Duodenal mucosa (tissue), 2 donors: ENCODE measurements at regions not wholly inside any gene's neighbourhood (a gene's known extent, or its start where the extent isn't known, plus 50 kb on each side); places are given as distances from the start of the nearest gene placed in this dataset.

Experiments
- H3K27ac ChIP-seq: one replicate; pipeline ENCODE4 v1.7.0; 2013; ENCODE audit warnings: low read depth, low read length
- H3K27me3 ChIP-seq, 2 donors: one replicate each; pipeline ENCODE4 v1.7.0; 2013; ENCODE audit warnings: low read length in 2 of 2, control low read depth in 1 of 2; ENCODE audit not compliant: insufficient read depth in 2 of 2, control insufficient read depth in 1 of 2
- H3K36me3 ChIP-seq, 2 donors: one replicate each; pipeline ENCODE4 v1.7.0; 2013; ENCODE audit warnings: low read length in 2 of 2, control low read depth in 1 of 2; ENCODE audit not compliant: insufficient read depth in 2 of 2, control insufficient read depth in 1 of 2
- H3K4me1 ChIP-seq, 2 donors: one replicate each; pipeline ENCODE4 v1.7.0; 2013; ENCODE audit warnings: low read length in 2 of 2, control low read depth in 1 of 2; ENCODE audit not compliant: insufficient read depth in 2 of 2, control insufficient read depth in 1 of 2
- H3K4me3 ChIP-seq, 2 donors: one replicate each; pipeline ENCODE4 v1.7.0; 2013; ENCODE audit warnings: low read length in 2 of 2, low read depth in 1 of 2
- H3K9ac ChIP-seq, 2 donors: one replicate each; pipeline ENCODE4 v1.7.0; 2013; ENCODE audit warnings: low read length in 2 of 2, low read depth in 1 of 2
- H3K9me3 ChIP-seq, 2 donors: one replicate each; pipeline ENCODE4 v1.7.0; 2013; ENCODE audit warnings: low read length in 2 of 2, control low read depth in 1 of 2; ENCODE audit not compliant: control insufficient read depth in 1 of 2

DNA sequence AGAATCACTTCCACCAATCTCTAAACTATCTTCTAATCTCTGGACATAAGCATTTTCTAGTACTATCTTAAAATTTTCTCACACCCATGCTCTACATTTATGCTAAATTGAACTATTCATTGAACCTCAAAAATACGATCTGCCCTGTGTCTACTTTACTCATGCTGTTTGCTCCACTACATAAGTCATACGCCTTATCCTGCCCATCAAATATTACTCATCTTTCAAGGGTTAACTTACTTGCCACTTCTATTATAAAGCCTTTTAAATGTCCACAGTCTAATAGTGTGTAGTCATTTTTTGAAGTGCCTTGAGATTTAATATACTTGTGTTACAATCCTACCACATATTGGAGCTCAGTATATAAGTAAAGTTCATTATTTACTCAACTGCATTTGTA lies 727.7 kb upstream of the SLIT2 start:
- Histone ChIP-seq H3K9me3 (peaks cover 4 to 6% of the 10 kb centered on the region in 2 donors), H3K27me3 (no peaks in the 10 kb centered on the region), H3K4me1 (no peaks in the 10 kb centered on the region), H3K36me3 (no peaks in the 10 kb centered on the region), H3K27ac (no peak overlapping the region), H3K4me3 (no peak overlapping the region), H3K9ac (no peak overlapping the region)

- Histone ChIP-seq H3K27ac (no peak overlapping the region), H3K36me3 (no peaks in the 10 kb centered on the region), H3K4me3 (no peak overlapping the region), H3K4me1 (no peaks in the 10 kb centered on the region), H3K27me3 (no peaks in the 10 kb centered on the region), H3K9ac (no peak overlapping the region), H3K9me3 (peaks cover 11 to 12% of the 10 kb centered on the region in 2 donors)
Measured at GRCh38 chr4:19522966-19523365, 728.7 kb upstream of the SLIT2 start.

DNA sequence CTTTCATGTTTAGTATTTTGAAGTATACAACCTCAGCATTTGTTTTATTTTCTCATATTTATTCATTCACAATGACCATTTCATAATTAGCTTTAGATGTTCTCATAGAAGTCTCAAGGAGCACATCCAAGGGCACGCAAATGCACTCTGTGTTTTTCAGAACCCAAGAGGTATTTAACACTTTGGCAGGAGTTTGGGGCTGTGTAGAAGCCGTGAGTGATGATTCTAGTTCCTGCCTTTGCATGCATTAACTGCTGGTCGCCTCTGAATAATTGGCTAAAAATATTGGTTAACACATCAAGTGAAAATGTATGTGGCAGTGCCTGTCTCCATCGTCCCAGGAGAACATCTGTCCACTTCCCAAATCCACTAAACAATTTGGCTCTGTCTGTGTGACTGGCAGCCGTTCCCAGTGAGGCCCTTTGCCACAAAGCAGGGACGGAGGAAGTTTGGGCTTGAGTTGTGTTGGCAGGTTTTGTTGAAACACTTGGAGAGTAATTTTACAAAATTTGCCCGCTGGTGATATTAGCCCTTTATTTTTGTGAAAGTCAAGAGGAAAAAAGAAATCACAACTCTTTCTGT lies 730.7 kb upstream of the SLIT2 start:
- Histone ChIP-seq H3K4me1 (no peaks in the 10 kb centered on the region), H3K36me3 (no peaks in the 10 kb centered on the region), H3K9ac (no peak overlapping the region)

DNA sequence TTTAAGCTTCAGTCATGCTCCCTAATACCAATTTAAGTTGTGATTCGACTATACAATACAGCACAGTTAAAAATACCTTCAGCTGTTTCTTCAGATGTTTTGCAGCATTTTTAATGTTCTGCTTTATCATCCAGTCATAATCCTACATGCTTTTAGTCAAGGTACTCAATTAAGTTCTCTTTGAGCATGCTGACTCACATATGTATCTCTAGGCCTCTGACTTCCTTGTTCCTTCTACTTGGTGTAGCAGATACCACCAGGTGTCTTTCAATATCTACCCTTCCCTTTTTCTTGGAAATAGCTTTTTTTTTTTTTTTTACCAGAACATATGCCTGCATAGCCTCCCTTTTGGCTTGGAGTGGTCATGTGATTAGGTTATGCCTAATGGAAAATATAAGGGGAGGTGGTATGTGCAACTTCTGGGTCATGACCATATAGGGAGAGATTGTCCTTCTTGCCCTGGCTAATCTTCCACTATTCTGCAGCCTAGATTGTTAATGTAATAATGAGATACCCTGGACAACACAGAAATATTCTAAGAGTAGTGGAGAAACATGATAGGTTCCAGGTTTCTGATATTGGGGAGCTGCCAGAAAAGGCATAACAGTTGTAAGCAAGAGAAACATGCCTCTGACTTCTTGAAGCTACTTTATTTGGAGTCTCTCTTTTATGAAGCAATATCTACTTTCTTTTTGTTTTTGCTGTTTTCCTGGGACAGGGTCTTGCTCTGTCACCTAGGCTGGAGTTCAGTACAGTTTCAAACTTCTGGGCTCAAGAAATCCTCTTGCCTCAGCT lies 737.2 kb upstream of the SLIT2 start:
- Histone ChIP-seq H3K36me3 (no peaks in the 10 kb centered on the region), H3K4me3 (no peak overlapping the region), H3K9ac (no peak overlapping the region), H3K27me3 (no peaks in the 10 kb centered on the region), H3K9me3 (peaks cover 11 to 12% of the 10 kb centered on the region in 2 donors), H3K4me1 (no peaks in the 10 kb centered on the region), H3K27ac (no peak overlapping the region)

More for the DNA sequence above, 730.7 kb upstream of the SLIT2 start:
- peaks cover 12% of the 10 kb centered on the region in 2 donors for H3K9me3 ChIP-seq
- H3K27ac ChIP-seq: no peak overlapping the region
- H3K4me3 ChIP-seq: no peak overlapping the region
- H3K27me3 ChIP-seq: no peaks in the 10 kb centered on the region

GRCh38 chr4:19512086-19512485 lies 739.6 kb upstream of the SLIT2 start:
- Histone ChIP-seq H3K9me3 (no peaks in the 10 kb centered on the region), H3K36me3 (no peaks in the 10 kb centered on the region), H3K27me3 (no peaks in the 10 kb centered on the region), H3K27ac (no peak overlapping the region), H3K9ac (no peak overlapping the region), H3K4me1 (no peaks in the 10 kb centered on the region), H3K4me3 (no peak overlapping the region)

DNA sequence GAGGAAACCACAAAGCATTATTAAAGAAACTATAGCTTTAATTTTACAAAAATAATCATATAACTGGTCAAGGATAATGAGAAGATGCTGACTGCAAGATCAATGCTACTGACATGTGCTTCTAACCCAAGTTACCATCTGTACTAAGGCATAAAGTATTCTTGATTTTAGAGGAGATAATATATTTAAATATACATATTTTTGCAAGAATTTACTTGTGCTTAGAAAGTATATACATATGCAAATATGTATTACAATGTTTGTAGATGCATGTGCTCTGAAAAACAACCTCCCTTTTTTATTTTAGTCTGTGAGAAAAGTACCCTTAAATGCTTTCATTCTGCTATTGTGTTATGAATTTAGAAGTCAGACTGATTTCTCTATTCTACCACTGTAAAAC lies 740.7 kb upstream of the SLIT2 start:
- no peaks in the 10 kb centered on the region for H3K36me3 ChIP-seq
- no peaks in the 10 kb centered on the region for H3K9me3 ChIP-seq
- H3K9ac ChIP-seq: no peak overlapping the region
- H3K4me3 ChIP-seq: no peak overlapping the region
- H3K27me3 ChIP-seq: no peaks in the 10 kb centered on the region
- no peak overlapping the region for H3K27ac ChIP-seq
- H3K4me1 ChIP-seq: no peaks in the 10 kb centered on the region

GRCh38 chr4:19508442-19508841 lies 743.3 kb upstream of the SLIT2 start:
- H3K36me3 ChIP-seq: no peaks in the 10 kb centered on the region

DNA sequence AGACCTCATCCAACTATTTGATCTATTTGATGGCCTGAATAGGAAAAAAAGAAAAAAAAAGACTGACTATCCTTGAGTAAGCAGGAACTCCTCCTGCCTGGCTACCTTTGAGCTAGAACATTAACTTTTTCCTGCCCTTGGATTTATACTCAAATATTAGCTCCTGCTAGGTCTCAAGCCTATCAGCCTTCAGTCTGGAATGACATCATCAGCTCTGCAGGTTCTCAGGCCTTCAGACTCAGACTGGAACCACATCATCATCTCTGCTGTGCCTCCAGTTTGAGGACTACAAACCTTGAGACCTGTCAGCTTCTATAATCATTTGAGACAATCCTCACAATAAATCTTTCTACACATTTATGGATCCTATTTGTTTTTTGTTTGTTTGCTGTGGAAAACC lies 754.0 kb upstream of the SLIT2 start:
- Histone ChIP-seq H3K9me3 (no peaks in the 10 kb centered on the region), H3K4me1 (no peaks in the 10 kb centered on the region), H3K27me3 (no peaks in the 10 kb centered on the region), H3K27ac (no peak overlapping the region), H3K36me3 (no peaks in the 10 kb centered on the region), H3K9ac (no peak overlapping the region), H3K4me3 (no peak overlapping the region)

More at GRCh38 chr4:19508442-19508841, 743.3 kb upstream of the SLIT2 start:
- Histone ChIP-seq H3K27ac (no peak overlapping the region), H3K4me1 (no peaks in the 10 kb centered on the region), H3K4me3 (no peak overlapping the region), H3K27me3 (no peaks in the 10 kb centered on the region), H3K9ac (no peak overlapping the region), H3K9me3 (no peaks in the 10 kb centered on the region)

DNA sequence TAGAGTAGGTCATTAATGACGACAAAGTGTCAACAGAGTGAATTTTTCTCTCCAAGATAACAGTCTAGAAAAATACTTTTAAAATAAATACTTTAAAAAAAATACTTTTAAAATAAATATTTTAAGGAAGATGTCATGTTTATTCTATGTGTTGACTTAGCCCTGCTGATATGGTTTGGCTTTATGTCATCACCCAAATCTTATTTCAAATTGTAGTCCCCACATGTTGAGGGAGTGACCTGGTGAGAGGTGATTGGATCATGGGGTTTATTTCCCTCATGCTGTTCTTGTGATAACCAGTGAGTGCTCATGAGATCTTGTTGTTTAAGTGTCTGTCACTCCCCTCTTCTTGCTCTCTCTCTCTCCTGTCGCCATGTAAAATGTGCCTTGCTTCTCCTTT lies 754.9 kb upstream of the SLIT2 start:
- H3K27ac ChIP-seq: no peak overlapping the region
- H3K4me1 ChIP-seq: no peaks in the 10 kb centered on the region

DNA sequence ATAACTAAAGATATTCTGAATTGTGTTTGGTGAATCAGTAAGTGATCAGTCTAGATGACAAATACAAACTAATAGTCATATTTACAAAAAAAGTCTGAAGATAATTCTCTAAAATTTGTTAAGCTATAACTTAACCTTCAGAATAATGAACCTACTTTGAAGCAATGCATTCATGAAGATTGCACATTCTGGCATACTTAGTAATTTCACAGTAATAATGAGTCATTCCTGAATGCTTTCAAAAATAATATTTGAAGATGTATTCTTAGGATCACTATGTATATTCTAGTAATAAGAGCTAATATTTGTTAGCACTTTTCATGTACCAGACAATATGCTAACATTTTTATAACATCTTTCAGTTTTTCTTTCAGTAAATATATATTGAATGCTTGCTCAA lies 756.7 kb upstream of the SLIT2 start:
- no peaks in the 10 kb centered on the region for H3K27me3 ChIP-seq
- no peak overlapping the region for H3K27ac ChIP-seq
- no peaks in the 10 kb centered on the region for H3K36me3 ChIP-seq

More for the DNA sequence above, 754.9 kb upstream of the SLIT2 start:
- no peaks in the 10 kb centered on the region for H3K9me3 ChIP-seq
- no peaks in the 10 kb centered on the region for H3K36me3 ChIP-seq
- no peak overlapping the region for H3K9ac ChIP-seq
- H3K27me3 ChIP-seq: no peaks in the 10 kb centered on the region
- H3K4me3 ChIP-seq: no peak overlapping the region

More for the DNA sequence above, 756.7 kb upstream of the SLIT2 start:
- Histone ChIP-seq H3K9ac (no peak overlapping the region), H3K9me3 (no peaks in the 10 kb centered on the region), H3K4me3 (no peak overlapping the region), H3K4me1 (no peaks in the 10 kb centered on the region)
